Neural crest cell (in vitro differentiated cells): ENCODE measurements at regions not wholly inside any gene's neighbourhood (a gene's known extent, or its start where the extent isn't known, plus 50 kb on each side); places are given as distances from the start of the nearest gene placed in this dataset.

ENCODE experiments used
- DNase-seq: peaks from one replicate; pipeline ENCODE4 v3.0.0; 2021; ENCODE audit warnings: low read depth, mixed read lengths, low spot score
- H3K27ac Mint-ChIP-seq: one replicate; pipeline ENCODE4 v1.8.0; 2021; ENCODE audit warnings: mild to moderate bottlenecking, mixed read lengths; ENCODE audit not compliant: unreplicated experiment
- H3K27me3 Mint-ChIP-seq: 2 replicates; pipeline ENCODE4 v1.8.0; 2021; ENCODE audit warnings: low read depth, mild to moderate bottlenecking, mixed read lengths
- H3K36me3 Mint-ChIP-seq: 2 replicates; pipeline ENCODE4 v1.8.0; 2021; ENCODE audit warnings: low read depth, mild to moderate bottlenecking, mixed read lengths
- H3K4me1 Mint-ChIP-seq: 2 replicates; pipeline ENCODE4 v1.8.0; 2021; ENCODE audit warnings: mixed read lengths
- H3K4me3 Mint-ChIP-seq: one replicate; pipeline ENCODE4 v1.8.0; 2021; ENCODE audit warnings: mild to moderate bottlenecking, mixed read lengths
- H3K9me3 Mint-ChIP-seq: 2 replicates; pipeline ENCODE4 v1.8.0; 2021; ENCODE audit warnings: mixed read lengths
- CTCF ChIP-seq: fragments of 200-600 bp; sonication (generic); conservative IDR thresholded peaks from 2 replicates; pipeline ENCODE4 v1.5.0; 2021; ENCODE audit warnings: antibody characterized with exemption, mild to moderate bottlenecking

DNA sequence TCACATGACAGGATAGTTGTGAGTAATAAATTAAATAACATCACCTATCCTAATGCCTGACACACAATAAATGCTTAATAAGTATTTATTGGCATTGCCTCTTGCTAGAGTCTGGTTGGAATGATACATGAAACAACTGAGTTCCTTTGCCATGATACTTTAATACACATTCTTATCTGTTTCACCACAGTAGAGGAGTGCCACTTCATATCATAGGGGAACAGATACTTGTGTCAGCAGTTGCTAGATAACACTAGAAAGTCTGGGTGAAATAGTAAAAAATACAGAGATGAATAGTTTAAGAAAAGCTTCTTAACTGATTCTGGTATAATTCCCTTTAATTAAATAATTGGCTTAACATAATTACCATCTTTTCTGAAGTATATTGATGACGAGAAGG lies 380.0 kb upstream of the GOLIM4 start:
- H3K27me3 Mint-ChIP-seq = no peaks in the 10 kb centered on the region
- no peak for TF ChIP-seq CTCF
- H3K9me3 Mint-ChIP-seq = no peaks in the 10 kb centered on the region
- no peak overlapping the region for H3K27ac Mint-ChIP-seq
- H3K4me3 Mint-ChIP-seq = no peak overlapping the region
- no peak for DNase-seq
- no peaks in the 10 kb centered on the region for H3K36me3 Mint-ChIP-seq
- peaks cover 37% of the 10 kb centered on the region for H3K4me1 Mint-ChIP-seq

DNA sequence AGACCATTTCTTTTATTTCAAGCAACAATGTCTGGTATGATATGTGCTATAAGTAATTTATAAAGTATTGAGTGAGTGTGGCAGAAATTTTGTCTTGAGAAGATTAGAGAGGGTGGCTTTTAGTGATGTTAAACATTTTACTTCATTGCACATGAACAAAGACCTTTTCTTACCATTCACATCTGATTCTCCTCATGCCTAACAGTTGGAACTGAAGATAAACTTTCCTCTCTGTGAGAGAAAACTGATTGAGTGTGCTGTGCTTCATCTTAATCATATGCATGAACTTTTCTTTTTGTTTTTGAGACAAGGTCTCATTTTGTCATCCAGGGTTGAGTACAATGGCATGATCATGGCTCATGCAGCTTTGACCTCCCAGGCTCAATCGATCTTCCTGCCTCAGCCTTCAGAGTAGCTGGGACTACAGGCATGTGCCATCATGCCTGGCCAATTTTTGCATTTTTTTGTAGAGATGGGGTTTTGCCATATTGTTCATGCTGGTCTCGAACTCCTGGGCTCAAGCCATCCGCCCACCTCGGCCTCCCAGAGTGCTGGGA lies 377.7 kb upstream of the GOLIM4 start:
- H3K27me3 Mint-ChIP-seq = no peaks in the 10 kb centered on the region
- H3K27ac Mint-ChIP-seq = peak overlapping the region; percentile 97
- peaks cover 50% of the 10 kb centered on the region for H3K4me1 Mint-ChIP-seq
- H3K9me3 Mint-ChIP-seq = no peaks in the 10 kb centered on the region
- DNase-seq = no peak
- peak overlapping the region; percentile 47 for H3K4me3 Mint-ChIP-seq
- no peak for TF ChIP-seq CTCF
- no peaks in the 10 kb centered on the region for H3K36me3 Mint-ChIP-seq

DNA sequence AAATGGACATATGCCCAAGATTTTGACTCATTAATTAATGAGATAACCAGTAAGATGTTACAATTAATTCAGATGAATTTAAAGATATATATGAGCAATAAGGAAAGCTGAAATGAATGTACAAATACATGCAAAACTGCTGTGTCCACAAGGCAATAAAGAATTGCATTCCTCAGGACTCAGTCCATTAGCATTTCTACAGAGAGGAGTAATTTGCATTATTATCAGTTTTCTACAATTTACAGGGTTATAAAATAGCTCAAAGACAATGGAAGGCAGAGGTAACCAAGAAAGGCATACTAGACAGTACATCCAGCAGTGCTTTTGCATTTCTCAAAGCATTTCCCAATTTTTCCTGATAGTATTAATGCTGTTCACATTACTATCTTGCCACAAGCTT lies 377.1 kb upstream of the GOLIM4 start:
- H3K4me1 Mint-ChIP-seq = peaks cover 48% of the 10 kb centered on the region
- H3K4me3 Mint-ChIP-seq = no peak overlapping the region
- no peak for DNase-seq
- no peak overlapping the region for H3K27ac Mint-ChIP-seq
- TF ChIP-seq CTCF = no peak
- H3K27me3 Mint-ChIP-seq = no peaks in the 10 kb centered on the region
- no peaks in the 10 kb centered on the region for H3K9me3 Mint-ChIP-seq
- H3K36me3 Mint-ChIP-seq = no peaks in the 10 kb centered on the region

DNA sequence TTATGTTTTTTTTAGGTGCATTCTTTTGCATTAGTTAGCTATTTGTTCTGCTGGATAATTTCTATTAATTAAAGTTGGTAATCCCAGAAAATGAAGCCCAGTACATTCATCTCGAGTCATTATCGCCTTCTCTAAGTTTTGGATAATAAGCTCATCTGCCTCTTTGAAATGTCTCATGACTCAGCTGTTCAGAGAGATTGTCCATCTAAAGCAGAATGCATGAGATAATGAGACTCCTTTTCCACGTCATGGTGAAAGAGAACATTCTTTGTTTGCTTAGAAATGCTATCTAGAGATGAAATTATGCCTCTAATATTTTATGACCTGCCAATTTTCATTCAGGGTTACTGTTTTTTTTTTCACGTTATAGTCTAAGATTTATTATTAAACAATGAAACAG lies 374.7 kb upstream of the GOLIM4 start:
- no peak overlapping the region for H3K27ac Mint-ChIP-seq
- H3K9me3 Mint-ChIP-seq = no peaks in the 10 kb centered on the region
- DNase-seq = no peak
- H3K4me3 Mint-ChIP-seq = no peak overlapping the region
- TF ChIP-seq CTCF = no peak
- H3K36me3 Mint-ChIP-seq = no peaks in the 10 kb centered on the region
- peaks cover 32% of the 10 kb centered on the region for H3K4me1 Mint-ChIP-seq
- no peaks in the 10 kb centered on the region for H3K27me3 Mint-ChIP-seq

DNA sequence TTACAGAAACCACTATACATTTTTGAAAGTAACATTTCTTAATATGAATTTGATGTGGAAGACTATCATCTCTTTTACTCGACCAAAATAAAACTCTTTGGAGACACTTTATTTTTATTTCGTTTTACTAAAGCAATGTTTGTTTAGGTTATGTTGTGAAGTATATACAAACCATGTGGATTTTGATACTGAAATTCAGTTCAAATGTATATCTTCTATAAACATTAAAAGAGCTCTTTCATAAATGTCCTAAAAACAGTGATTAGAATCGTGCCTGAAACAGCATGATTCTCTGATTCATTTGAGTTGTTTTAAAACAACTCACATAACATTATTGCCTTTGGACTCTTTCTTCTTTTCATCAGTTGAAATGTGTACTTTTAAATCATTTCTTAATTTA lies 373.7 kb upstream of the GOLIM4 start:
- Mint-ChIP-seq H3K9me3 (peaks cover 5% of the 10 kb centered on the region), H3K4me3 (no peak overlapping the region), H3K27me3 (no peaks in the 10 kb centered on the region), H3K27ac (peak overlapping the region; percentile 59), H3K36me3 (peaks cover 7% of the 10 kb centered on the region), H3K4me1 (peaks cover 25% of the 10 kb centered on the region)
- TF ChIP-seq CTCF = no peak
- DNase-seq = no peak
